HepG2 (cell line): ENCODE measurements at regions not wholly inside any gene's neighbourhood (a gene's known extent, or its start where the extent isn't known, plus 50 kb on each side); places are given as distances from the start of the nearest gene placed in this dataset.

ENCODE experiments used
- CTCF ChIP-seq: sonication (generic); formaldehyde crosslinking; IDR thresholded peaks from 2 replicates; pipeline ENCODE4 v1.5.0; 2020; ENCODE audit warnings: mild to moderate bottlenecking, missing genetic modification reagents, moderate library complexity
- FOXA1 ChIP-seq, 2 experiments: fragments of 450-650 bp in 1 of 2; sonication (generic) in 1 of 2; formaldehyde crosslinking in 1 of 2; IDR thresholded peaks; 2 replicates each; pipeline versions ENCODE4 v1.4.0 to v1.6.1; 2016 to 2020; ENCODE audit warnings: missing genetic modification reagents in 1 of 2
- HNF4A ChIP-seq: sonication (generic); formaldehyde crosslinking; IDR thresholded peaks from 2 replicates; pipeline ENCODE4 v1.4.0; 2020; ENCODE audit warnings: missing genetic modification reagents
- HOXA5 ChIP-seq: sonication (generic); formaldehyde crosslinking; IDR thresholded peaks from 2 replicates; pipeline ENCODE4 v1.4.0; 2020; ENCODE audit warnings: missing genetic modification reagents
- JUN ChIP-seq: sonication (generic); formaldehyde crosslinking; IDR thresholded peaks from 2 replicates; pipeline ENCODE4 v1.4.0; 2020; ENCODE audit warnings: mild to moderate bottlenecking, missing genetic modification reagents
- NFIC ChIP-seq: IDR thresholded peaks from 2 replicates; pipeline ENCODE4 v1.6.1; 2012; ENCODE audit warnings: mild to moderate bottlenecking, low read length, inconsistent platforms
- POLR2A ChIP-seq, 2 experiments: IDR thresholded peaks; 2 replicates each; pipeline ENCODE4 v1.6.1; 2011; ENCODE audit warnings: low read depth in 2 of 2, low read length in 2 of 2, mild to moderate bottlenecking in 1 of 2, moderate library complexity in 1 of 2; ENCODE audit not compliant: insufficient read depth in 1 of 2
- REST ChIP-seq, 2 experiments: IDR thresholded peaks; 2 replicates each; pipeline ENCODE4 v1.6.1; 2011 to 2012; ENCODE audit warnings: low read length in 2 of 2, borderline replicate concordance in 1 of 2, low read depth in 1 of 2, mild to moderate bottlenecking in 1 of 2, moderate library complexity in 1 of 2
- UBTF ChIP-seq: sonication (generic); formaldehyde crosslinking; IDR thresholded peaks from 2 replicates; pipeline ENCODE4 v1.4.0; 2020; ENCODE audit warnings: mild to moderate bottlenecking, missing genetic modification reagents
- ZFX ChIP-seq: sonication (generic); formaldehyde crosslinking; IDR thresholded peaks from 2 replicates; pipeline ENCODE4 v1.4.0; 2020; ENCODE audit warnings: mild to moderate bottlenecking, low read depth, missing genetic modification reagents, moderate library complexity
- ZNF740 ChIP-seq: sonication (generic); formaldehyde crosslinking; IDR thresholded peaks from 2 replicates; pipeline ENCODE4 v1.4.0; 2020; ENCODE audit warnings: missing genetic modification reagents

- TF ChIP-seq NFIC (no peak), HNF4A (no peak), REST (IDR thresholded peaks at IDR 0.05; ENCODE audit: borderline replicate concordance in 1 of 2, low read depth in 1 of 2, low read length in 2 of 2) (no peak), CTCF (CRISPR knock-in tag) (no peak), ZFX (no peak), HOXA5 (CRISPR knock-in tag) (no peak), POLR2A (IDR thresholded peaks at IDR 0.05; ENCODE audit: insufficient read depth in 1 of 2, low read depth in 2 of 2, low read length in 2 of 2) (no peak), UBTF (no peak), ZNF740 (CRISPR knock-in tag) (no peak), FOXA1 (IDR thresholded peaks at IDR 0.05) (no peak), FOXA1 (CRISPR knock-in tag; IDR thresholded peaks at IDR 0.05) (no peak), JUN (CRISPR knock-in tag) (no peak)
Observed at GRCh38 chr10:27319752-27320431, 79.3 kb upstream of the ACBD5 start.
